ENCODE measurements at regions not wholly inside any gene's neighbourhood (a gene's known extent, or its start where the extent isn't known, plus 50 kb on each side); places are given as distances from the start of the nearest gene placed in this dataset.
"Not testable (repeated sequence)": the region's sequence is repeated elsewhere in the genome, so short reads cannot be mapped to it uniquely, and the experiment has no call there.

- in situ Hi-C loops (cut with HindIII; ENCODE audit: low sequenced_read_pairs), result no loop called here
These were observed 130.5 kb downstream of the SMIM20 start for GRCh38 chr4:26044524-26044923.

DNA sequence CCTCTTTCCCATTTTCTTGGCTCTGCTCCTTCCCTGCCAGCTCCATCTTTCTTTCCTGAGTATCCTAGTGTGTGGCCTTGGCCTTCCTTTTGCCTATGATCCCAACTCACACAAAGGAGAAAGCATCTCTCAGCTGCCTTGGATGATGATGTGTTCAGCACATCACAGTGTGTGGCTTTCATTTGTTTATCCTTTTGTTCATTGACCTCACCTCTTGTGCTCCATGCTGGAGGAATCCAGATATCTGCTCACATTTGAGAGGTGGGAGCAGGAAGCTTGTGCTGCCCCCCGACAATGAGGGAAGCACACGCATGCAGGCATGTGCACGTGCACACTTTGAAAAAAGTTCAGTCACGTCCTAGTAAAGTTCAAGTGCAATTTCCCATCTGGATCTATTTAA is 131.0 kb downstream of the SMIM20 start:
- in situ Hi-C loops (cut with HindIII; ENCODE audit: low sequenced_read_pairs), result no loop called here

DNA sequence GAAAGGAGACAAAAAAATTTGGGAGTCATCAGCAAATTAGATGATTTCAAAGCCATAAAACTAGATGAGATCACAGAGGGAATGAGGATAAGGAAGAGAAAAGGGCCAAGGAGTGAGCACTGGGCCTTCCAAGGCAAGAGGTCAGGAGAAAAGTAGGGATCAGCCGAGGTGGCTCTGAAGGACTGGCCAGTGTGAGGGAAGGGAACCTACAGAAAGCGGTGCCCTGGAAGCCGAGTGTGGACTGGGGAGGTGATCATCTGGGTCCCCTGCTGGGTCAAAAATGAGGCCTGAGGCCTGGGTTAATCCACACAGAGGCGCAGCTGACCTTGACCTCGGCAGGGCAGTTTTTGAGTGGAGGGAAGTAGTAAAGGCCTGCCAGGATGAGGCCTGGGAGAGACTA is 133.8 kb downstream of the SMIM20 start:
- in situ Hi-C loops (cut with HindIII; ENCODE audit: low sequenced_read_pairs), result no loop called here

DNA sequence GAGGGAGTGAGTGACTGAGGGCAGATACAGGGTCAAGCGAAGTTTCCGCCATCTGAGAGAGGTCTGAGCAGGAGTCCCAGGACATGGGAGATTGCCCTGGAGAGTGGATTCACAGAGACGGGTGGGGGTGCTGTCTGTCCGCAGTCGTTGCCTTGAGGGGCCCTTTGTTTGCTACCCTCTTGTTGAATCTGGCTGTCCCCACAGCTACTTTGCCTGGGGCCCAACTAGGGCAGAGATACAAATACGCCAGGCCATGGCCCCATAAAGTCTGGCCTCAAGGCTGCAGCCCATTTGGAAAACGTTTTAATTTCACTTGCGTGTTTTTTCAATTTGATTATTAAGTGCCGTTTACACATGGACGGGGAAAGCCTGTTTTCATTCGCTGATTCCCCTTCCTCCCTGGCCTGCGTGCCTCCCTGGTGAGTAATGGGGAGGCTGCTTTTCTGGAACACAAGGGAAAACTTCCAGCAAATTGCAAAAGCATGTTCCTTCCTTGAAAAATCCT is 134.4 kb downstream of the SMIM20 start:
- in situ Hi-C loops (cut with HindIII; ENCODE audit: low sequenced_read_pairs), result no loop called here

DNA sequence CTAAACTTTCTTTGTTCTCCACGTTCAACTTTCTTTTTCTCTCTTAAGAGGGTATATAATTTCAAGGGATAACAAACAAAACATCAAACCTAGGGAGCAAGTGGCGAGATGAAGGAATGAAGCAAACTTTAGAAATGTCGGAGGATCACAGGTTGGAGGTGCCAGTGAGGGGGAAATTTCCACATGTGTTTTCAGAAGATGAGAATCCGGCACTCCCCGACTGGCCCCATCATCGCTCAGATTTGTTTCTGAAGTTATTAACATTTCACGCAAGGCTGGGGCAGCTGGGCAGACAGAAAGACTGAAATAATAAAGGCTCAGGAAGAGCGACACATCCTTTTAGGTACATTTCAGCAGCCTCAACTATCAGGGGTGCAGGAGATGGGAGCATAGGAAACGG is 134.9 kb downstream of the SMIM20 start:
- in situ Hi-C loops (cut with HindIII; ENCODE audit: low sequenced_read_pairs), result no loop called here

- in situ Hi-C loops (cut with HindIII; ENCODE audit: low sequenced_read_pairs), result no loop called here
These were observed 135.4 kb downstream of the SMIM20 start for GRCh38 chr4:26049447-26049846.

DNA sequence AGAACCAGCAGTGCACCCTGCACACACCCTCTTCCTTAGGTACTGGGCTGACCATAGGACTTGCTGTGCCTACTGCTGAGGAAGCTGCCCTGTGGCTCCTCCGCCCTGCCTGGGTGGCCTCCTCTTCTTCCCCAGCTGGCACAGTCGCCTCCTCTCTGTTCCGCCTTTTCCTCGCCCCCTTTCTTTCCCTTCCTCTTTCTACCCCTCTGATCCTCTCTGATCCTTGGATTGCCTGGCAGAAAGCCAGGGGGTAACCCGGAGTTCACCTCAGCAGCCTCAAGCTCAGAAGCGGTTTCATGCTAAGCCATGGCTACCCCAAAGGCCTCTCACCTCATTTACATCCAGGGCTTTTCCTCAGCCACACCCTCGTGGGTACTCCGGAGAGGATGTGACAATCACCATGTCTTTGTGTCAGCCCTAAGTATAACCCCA is 136.2 kb downstream of the SMIM20 start:
- in situ Hi-C loops (cut with HindIII; ENCODE audit: low sequenced_read_pairs), result no loop called here

GRCh38 chr4:26050671-26051070 is 136.7 kb downstream of the SMIM20 start:
- in situ Hi-C loops (cut with HindIII; ENCODE audit: low sequenced_read_pairs), result no loop called here

- in situ Hi-C loops (cut with HindIII; ENCODE audit: low sequenced_read_pairs), result no loop called here
These were observed 137.2 kb downstream of the SMIM20 start for GRCh38 chr4:26051240-26051639.

GRCh38 chr4:26052663-26053541 is 138.9 kb downstream of the SMIM20 start:
- in situ Hi-C loops (cut with HindIII; ENCODE audit: low sequenced_read_pairs), result no loop called here

- in situ Hi-C loops (cut with HindIII; ENCODE audit: low sequenced_read_pairs), result no loop called here
These were observed 139.7 kb downstream of the SMIM20 start for GRCh38 chr4:26053761-26054160.

- in situ Hi-C loops (cut with HindIII; ENCODE audit: low sequenced_read_pairs), result no loop called here
These were observed 141.8 kb downstream of the SMIM20 start for GRCh38 chr4:26055855-26056254.

- in situ Hi-C loops (cut with HindIII; ENCODE audit: low sequenced_read_pairs), result no loop called here
These were observed 142.4 kb downstream of the SMIM20 start for GRCh38 chr4:26056406-26056805.

GRCh38 chr4:26057839-26058238 is 143.8 kb downstream of the SMIM20 start:
- in situ Hi-C loops (cut with HindIII; ENCODE audit: low sequenced_read_pairs), result not testable (repeated sequence)

DNA sequence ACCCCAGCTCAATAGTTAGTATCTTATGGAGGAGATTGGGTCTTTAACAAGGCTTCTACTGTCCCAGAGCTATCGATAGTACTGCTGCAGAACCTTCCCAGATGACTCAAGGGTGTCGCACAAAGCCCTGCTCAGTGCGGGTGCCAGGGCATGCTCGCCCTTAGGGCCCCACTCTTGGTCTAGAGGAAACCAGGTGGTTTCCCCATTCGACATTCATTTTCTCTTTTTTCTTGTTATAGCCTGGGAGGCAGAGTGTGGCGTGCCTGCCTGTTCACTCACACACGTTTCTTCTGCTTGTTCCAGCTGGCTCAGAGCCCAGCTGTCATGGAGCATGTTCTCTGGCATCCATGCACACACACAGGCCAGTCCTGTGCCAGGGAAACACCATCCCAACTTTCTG is 144.5 kb downstream of the SMIM20 start:
- in situ Hi-C loops (cut with HindIII; ENCODE audit: low sequenced_read_pairs), result no loop called here

- in situ Hi-C loops (cut with HindIII; ENCODE audit: low sequenced_read_pairs), result no loop called here
These were observed 145.6 kb downstream of the SMIM20 start for GRCh38 chr4:26059391-26060154.

DNA sequence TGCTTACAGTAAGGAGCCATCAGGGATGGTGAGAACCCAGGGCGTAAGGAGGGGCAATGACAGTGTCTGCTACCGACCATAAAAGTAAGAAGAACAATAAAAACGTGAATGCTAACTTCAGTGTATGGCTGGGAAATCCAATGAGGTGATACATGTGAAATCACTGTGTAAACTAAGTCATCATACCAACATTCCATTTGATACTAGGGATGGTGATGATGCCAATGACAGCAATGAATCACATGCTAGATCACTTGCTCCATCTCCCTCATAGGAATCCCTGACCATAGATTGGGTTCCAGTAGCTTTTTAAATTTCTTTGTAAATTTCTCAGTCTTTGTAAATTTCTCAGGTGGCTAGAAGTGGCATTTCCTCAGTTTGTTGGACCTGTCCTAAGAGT is 146.3 kb downstream of the SMIM20 start:
- in situ Hi-C loops (cut with HindIII; ENCODE audit: low sequenced_read_pairs), result no loop called here

GRCh38 chr4:26061248-26061986 is 147.4 kb downstream of the SMIM20 start:
- in situ Hi-C loops (cut with HindIII; ENCODE audit: low sequenced_read_pairs), result no loop called here

DNA sequence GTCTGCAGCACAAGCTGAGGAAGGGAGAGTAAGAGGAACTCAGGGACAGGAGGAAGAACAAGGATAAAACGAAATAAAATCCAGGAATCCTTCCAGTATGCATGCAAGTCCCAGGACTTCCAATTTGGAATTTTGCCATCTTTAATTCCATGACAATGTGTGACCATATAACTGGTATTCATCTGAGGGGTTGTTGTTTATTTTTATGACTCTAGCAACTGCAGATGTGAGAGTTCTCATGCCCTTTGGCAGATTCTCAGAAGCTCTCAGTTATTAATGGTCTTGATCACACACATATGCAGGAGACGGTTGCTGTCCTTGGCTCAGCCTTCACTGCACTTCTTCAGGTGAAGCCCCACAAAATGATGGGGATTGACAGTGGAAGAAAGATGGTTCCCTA is 148.2 kb downstream of the SMIM20 start:
- in situ Hi-C loops (cut with HindIII; ENCODE audit: low sequenced_read_pairs), result no loop called here

GRCh38 chr4:26064009-26064408 is 150.0 kb downstream of the SMIM20 start:
- in situ Hi-C loops (cut with HindIII; ENCODE audit: low sequenced_read_pairs), result not testable (repeated sequence)

GRCh38 chr4:26065833-26066232 is 151.8 kb downstream of the SMIM20 start:
- in situ Hi-C loops (cut with HindIII; ENCODE audit: low sequenced_read_pairs), result no loop called here

Data from DLD1 (cell line).